Uterus (tissue), 2 donors: ENCODE measurements at regions not wholly inside any gene's neighbourhood (a gene's known extent, or its start where the extent isn't known, plus 50 kb on each side); places are given as distances from the start of the nearest gene placed in this dataset.

Experiments used
- POLR2A ChIP-seq, 2 donors: fragments of 450-650 bp; IDR thresholded peaks; one replicate each; pipeline ENCODE4 v1.6.1; 2016; ENCODE audit warnings: antibody characterized with exemption in 2 of 2, mild to moderate bottlenecking in 1 of 2, moderate library complexity in 1 of 2
- TF ChIP-seq, protein P1 (sequence below), 4 experiments: fragments of 200-600 bp in 2 of 4; fragments of 450-650 bp in 2 of 4; sonication (generic) in 2 of 4; IDR thresholded peaks; one replicate each; pipeline ENCODE4 v1.5.1; 2016 to 2019; ENCODE audit warnings: antibody characterized with exemption in 4 of 4, mild to moderate bottlenecking in 2 of 4, moderate library complexity in 1 of 4

DNA sequence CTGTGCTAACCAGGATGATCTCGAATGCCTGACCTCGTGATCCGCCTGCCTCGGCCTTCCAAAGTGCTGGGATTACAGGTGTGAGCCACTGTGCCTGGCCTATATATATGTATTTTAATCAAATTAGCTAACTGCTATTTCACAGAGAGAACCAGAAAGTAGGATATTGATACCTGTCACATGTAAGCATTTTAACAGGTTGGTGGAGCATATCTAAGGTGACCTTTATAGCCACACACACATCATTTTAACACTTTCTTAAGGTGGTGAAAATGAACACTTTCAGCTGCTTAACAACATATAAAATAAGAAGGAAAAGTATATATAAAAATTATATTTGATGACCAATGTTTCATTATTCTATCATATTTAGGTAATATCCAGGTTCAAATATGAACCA lies 57.0 kb upstream of the ATF7IP start:
- TF ChIP-seq POLR2A (IDR thresholded peaks at IDR 0.05): no peak
- TF ChIP-seq, protein P1, sequence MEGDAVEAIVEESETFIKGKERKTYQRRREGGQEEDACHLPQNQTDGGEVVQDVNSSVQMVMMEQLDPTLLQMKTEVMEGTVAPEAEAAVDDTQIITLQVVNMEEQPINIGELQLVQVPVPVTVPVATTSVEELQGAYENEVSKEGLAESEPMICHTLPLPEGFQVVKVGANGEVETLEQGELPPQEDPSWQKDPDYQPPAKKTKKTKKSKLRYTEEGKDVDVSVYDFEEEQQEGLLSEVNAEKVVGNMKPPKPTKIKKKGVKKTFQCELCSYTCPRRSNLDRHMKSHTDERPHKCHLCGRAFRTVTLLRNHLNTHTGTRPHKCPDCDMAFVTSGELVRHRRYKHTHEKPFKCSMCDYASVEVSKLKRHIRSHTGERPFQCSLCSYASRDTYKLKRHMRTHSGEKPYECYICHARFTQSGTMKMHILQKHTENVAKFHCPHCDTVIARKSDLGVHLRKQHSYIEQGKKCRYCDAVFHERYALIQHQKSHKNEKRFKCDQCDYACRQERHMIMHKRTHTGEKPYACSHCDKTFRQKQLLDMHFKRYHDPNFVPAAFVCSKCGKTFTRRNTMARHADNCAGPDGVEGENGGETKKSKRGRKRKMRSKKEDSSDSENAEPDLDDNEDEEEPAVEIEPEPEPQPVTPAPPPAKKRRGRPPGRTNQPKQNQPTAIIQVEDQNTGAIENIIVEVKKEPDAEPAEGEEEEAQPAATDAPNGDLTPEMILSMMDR (IDR thresholded peaks at IDR 0.05): no peak
